A673 (cell line): ENCODE measurements at regions not wholly inside any gene's neighbourhood (a gene's known extent, or its start where the extent isn't known, plus 50 kb on each side); places are given as distances from the start of the nearest gene placed in this dataset.

Experiments used
- CTCF ChIP-seq: fragments of 300-800, 200-600 bp; sonication (generic); conservative IDR thresholded peaks from 2 replicates; pipeline ENCODE4 v1.5.1; 2017; ENCODE audit warnings: low read depth, mild to moderate bottlenecking, antibody characterized with exemption, low read length, moderate library complexity, mixed read lengths
- EZH2 ChIP-seq: fragments of 200-600 bp; sonication (generic); IDR thresholded peaks from 2 replicates; pipeline ENCODE4 v1.6.1; 2017; ENCODE audit warnings: borderline replicate concordance, low read depth, mild to moderate bottlenecking, mixed read lengths, antibody characterized with exemption, low read length; ENCODE audit not compliant: poor library complexity, severe bottlenecking

DNA sequence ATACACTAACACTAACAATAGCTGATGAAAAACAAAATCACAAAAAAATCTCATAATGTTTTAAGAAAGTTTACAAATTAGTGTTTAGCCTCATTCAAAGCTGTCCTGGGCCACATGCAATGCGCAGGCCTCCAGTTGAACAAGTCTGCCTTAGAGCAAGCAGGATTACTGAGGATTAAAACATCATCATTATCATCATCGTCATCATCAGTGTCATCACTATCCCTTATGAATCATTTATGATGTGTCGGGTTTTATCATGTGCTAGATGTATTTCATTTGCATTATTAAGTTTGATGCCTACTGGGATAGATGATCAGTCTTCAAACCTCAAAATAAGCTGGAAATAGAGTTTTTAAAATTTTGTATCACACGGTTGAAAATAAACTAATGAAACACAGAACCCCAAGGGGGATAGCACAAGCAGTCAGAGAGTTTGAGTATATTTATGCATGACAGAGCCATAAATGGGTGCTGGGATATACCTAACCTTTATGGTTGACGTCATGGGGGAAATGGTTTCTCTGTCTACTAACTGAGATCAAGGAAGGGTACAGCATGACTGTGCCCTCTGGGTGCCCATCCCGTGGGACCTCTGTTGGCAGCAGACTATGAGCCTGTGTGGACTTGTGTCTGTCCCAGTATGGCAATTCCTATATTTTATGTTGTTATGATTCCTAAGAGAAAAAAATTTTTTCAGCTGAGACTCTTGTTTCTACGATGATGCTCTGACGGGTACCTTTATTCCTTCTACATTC lies 150.3 kb upstream of the ADRA1B start:
- TF ChIP-seq CTCF (no peak), EZH2 (no peak)
